IMR-90 (cell line): ENCODE measurements at regions not wholly inside any gene's neighbourhood (a gene's known extent, or its start where the extent isn't known, plus 50 kb on each side); places are given as distances from the start of the nearest gene placed in this dataset.

Experiments
- ATAC-seq: fragments of 200-7000 bp; cut with Tn5 transposase; 2 replicates; pipeline ENCODE4 v1.9.1; 2020; ENCODE audit warnings: low read depth, mild to moderate bottlenecking, moderate library complexity
- BruUV-seq: library from RNA; stranded (reverse); fragments of 400-500 nt; replicated peaks from 2 replicates; lab custom pipeline; 2021; lab: Mats Ljungman, UMichigan
- CTCF ChIA-PET: fragments of 300-600 bp; formaldehyde crosslinking; extraction: SDS; loops from one replicate; lab custom pipeline; 2021; ENCODE audit warnings: antibody characterized with exemption; lab: Yijun Ruan, JAX
- POLR2A ChIA-PET: fragments of 300-600 bp; sonication (Branson Sonifier 250); formaldehyde crosslinking; loops from one replicate; lab custom pipeline; 2022; ENCODE audit warnings: antibody characterized with exemption; ENCODE audit not compliant: unreplicated experiment; lab: Charles Lee
- DNase-seq: peaks from one replicate; pipeline ENCODE4 v3.0.0; 2013
- H2AFZ ChIP-seq: replicated peaks from 2 replicates; pipeline ENCODE3; 2013; ENCODE audit warnings: low read length, mild to moderate bottlenecking; ENCODE audit not compliant: poor library complexity
- H2AK5ac ChIP-seq: 2 replicates; pipeline ENCODE4 v1.6.1; 2013; ENCODE audit warnings: low read depth, low read length, inconsistent platforms
- H2AK9ac ChIP-seq: replicated peaks from 2 replicates; pipeline ENCODE3; 2013; ENCODE audit warnings: mild to moderate bottlenecking, low read depth, low read length, moderate library complexity; ENCODE audit not compliant: poor library complexity
- H2BK120ac ChIP-seq: 2 replicates; pipeline ENCODE4 v1.6.1; 2013; ENCODE audit warnings: low read depth, low read length, inconsistent platforms
- H2BK15ac ChIP-seq: 3 replicates; pipeline ENCODE4 v1.6.1; 2013; ENCODE audit warnings: low read depth, low read length, inconsistent platforms
- H2BK20ac ChIP-seq: 2 replicates; pipeline ENCODE4 v1.6.1; 2013; ENCODE audit warnings: low read depth, mild to moderate bottlenecking, inconsistent platforms, low read length, moderate library complexity
- H2BK5ac ChIP-seq: 2 replicates; pipeline ENCODE4 v1.6.1; 2013; ENCODE audit warnings: mild to moderate bottlenecking, low read depth, low read length, inconsistent platforms; ENCODE audit not compliant: poor library complexity, severe bottlenecking
- H3K14ac ChIP-seq: replicated peaks from 2 replicates; pipeline ENCODE4 v1.6.1; 2013; ENCODE audit warnings: low read depth, low read length, inconsistent platforms
- H3K18ac ChIP-seq: 2 replicates; pipeline ENCODE4 v1.6.1; 2013; ENCODE audit warnings: low read depth, low read length, control low read depth
- H3K23ac ChIP-seq: 2 replicates; pipeline ENCODE4 v1.6.1; 2013; ENCODE audit warnings: low read depth, low read length, inconsistent platforms
- H3K27ac ChIP-seq: 2 replicates; pipeline ENCODE4 v1.5.1; 2013; ENCODE audit warnings: mild to moderate bottlenecking, control low read depth, low read length; ENCODE audit not compliant: insufficient read depth
- H3K27me3 ChIP-seq: 2 replicates; pipeline ENCODE4 v1.6.1; 2013; ENCODE audit warnings: low read length; ENCODE audit not compliant: control insufficient read depth, insufficient read depth
- H3K36me3 ChIP-seq: 2 replicates; pipeline ENCODE4 v1.6.1; 2013; ENCODE audit warnings: low read length, mixed read lengths; ENCODE audit not compliant: control insufficient read depth, insufficient read depth
- H3K4ac ChIP-seq: 2 replicates; pipeline ENCODE4 v1.6.1; 2013; ENCODE audit warnings: low read depth, low read length, inconsistent platforms
- H3K4me1 ChIP-seq: 2 replicates; pipeline ENCODE4 v1.6.1; 2013; ENCODE audit warnings: low read length, mixed read lengths; ENCODE audit not compliant: control insufficient read depth, insufficient read depth
- H3K4me2 ChIP-seq: 2 replicates; pipeline ENCODE4 v1.6.1; 2013; ENCODE audit warnings: low read depth, mild to moderate bottlenecking, control low read depth, low read length, moderate library complexity
- H3K4me3 ChIP-seq: 2 replicates; pipeline ENCODE4 v1.5.1; 2013; ENCODE audit warnings: low read depth, mild to moderate bottlenecking, control low read depth, low read length, moderate library complexity; ENCODE audit not compliant: insufficient read depth
- H3K56ac ChIP-seq: 2 replicates; pipeline ENCODE4 v1.6.1; 2013; ENCODE audit warnings: low read length, inconsistent platforms; ENCODE audit not compliant: insufficient read depth; ENCODE audit errors: extremely low read depth
- H3K79me1 ChIP-seq, 2 experiments: 2 replicates each; pipeline ENCODE4 v1.6.1; 2013; ENCODE audit warnings: low read length in 2 of 2, inconsistent platforms in 1 of 2, low read depth in 1 of 2
- H3K9ac ChIP-seq: 2 replicates; pipeline ENCODE4 v1.6.1; 2013; ENCODE audit warnings: low read depth, low read length, control low read depth
- H3K9me1 ChIP-seq: 2 replicates; pipeline ENCODE4 v1.6.1; 2013; ENCODE audit warnings: low read length, inconsistent platforms; ENCODE audit not compliant: insufficient read depth
- H3K9me3 ChIP-seq: 2 replicates; pipeline ENCODE4 v1.6.1; 2013; ENCODE audit warnings: low read length; ENCODE audit not compliant: control insufficient read depth, insufficient read depth
- H4K20me1 ChIP-seq: 2 replicates; pipeline ENCODE4 v1.6.1; 2013; ENCODE audit warnings: low read length, inconsistent platforms; ENCODE audit not compliant: insufficient read depth
- H4K5ac ChIP-seq: 2 replicates; pipeline ENCODE4 v1.6.1; 2013; ENCODE audit warnings: mild to moderate bottlenecking, low read depth, low read length, control low read depth
- H4K8ac ChIP-seq, 2 experiments: 2 replicates each; pipeline ENCODE4 v1.6.1; 2013; ENCODE audit warnings: low read depth in 2 of 2, low read length in 2 of 2, control low read depth in 1 of 2, inconsistent platforms in 1 of 2
- H4K91ac ChIP-seq: 2 replicates; pipeline ENCODE4 v1.6.1; 2013; ENCODE audit warnings: low read depth, low read length, inconsistent platforms; ENCODE audit not compliant: insufficient read depth
- BHLHE40 ChIP-seq: fragments of 150-350 bp; IDR thresholded peaks from 2 replicates; pipeline ENCODE4 v1.6.1; 2016; ENCODE audit warnings: mild to moderate bottlenecking, low read depth, low read length
- CEBPB ChIP-seq: IDR thresholded peaks from 2 replicates; pipeline ENCODE4 v1.6.1; 2012; ENCODE audit warnings: low read depth, low read length, improper control_type of control experiment
- CHD1 ChIP-seq: IDR thresholded peaks from 2 replicates; pipeline ENCODE4 v1.6.1; 2012; ENCODE audit warnings: low read depth, low read length, improper control_type of control experiment
- CTCF ChIP-seq: conservative IDR thresholded peaks from 2 replicates; pipeline ENCODE4 v1.5.1; 2012; ENCODE audit warnings: mild to moderate bottlenecking, low read depth, low read length, improper control_type of control experiment
- ELK1 ChIP-seq: fragments of 150-350 bp; IDR thresholded peaks from 2 replicates; pipeline ENCODE4 v1.6.1; 2016; ENCODE audit warnings: low read depth, mild to moderate bottlenecking, low read length, moderate library complexity, borderline replicate concordance
- FOS ChIP-seq: fragments of 150-350 bp; IDR thresholded peaks from 2 replicates; pipeline ENCODE4 v1.6.1; 2016; ENCODE audit warnings: low read depth, low read length
- MAFK ChIP-seq: IDR thresholded peaks from 2 replicates; pipeline ENCODE4 v1.6.1; 2012; ENCODE audit warnings: low read depth, low read length, improper control_type of control experiment
- MAZ ChIP-seq: IDR thresholded peaks from 2 replicates; pipeline ENCODE4 v1.6.1; 2012; ENCODE audit warnings: low read depth, mild to moderate bottlenecking, low read length, improper control_type of control experiment, moderate library complexity, borderline replicate concordance
- MXI1 ChIP-seq: IDR thresholded peaks from 2 replicates; pipeline ENCODE4 v1.6.1; 2012; ENCODE audit warnings: low read depth, mild to moderate bottlenecking, low read length, moderate library complexity, borderline replicate concordance
- NFE2L2 ChIP-seq: fragments of 150-350 bp; IDR thresholded peaks from 2 replicates; pipeline ENCODE4 v1.6.1; 2016; ENCODE audit warnings: low read depth, mild to moderate bottlenecking, low read length
- POLR2A ChIP-seq: IDR thresholded peaks from 2 replicates; pipeline ENCODE4 v1.6.1; 2012; ENCODE audit warnings: mild to moderate bottlenecking, low read depth, low read length
- RAD21 ChIP-seq: IDR thresholded peaks from 2 replicates; pipeline ENCODE4 v1.6.1; 2012; ENCODE audit warnings: low read length, improper control_type of control experiment
- RCOR1 ChIP-seq: IDR thresholded peaks from 2 replicates; pipeline ENCODE4 v1.6.1; 2012; ENCODE audit warnings: mild to moderate bottlenecking, low read length, improper control_type of control experiment; ENCODE audit not compliant: insufficient replicate concordance
- RFX5 ChIP-seq: IDR thresholded peaks from 2 replicates; pipeline ENCODE4 v1.8.0; 2012; ENCODE audit warnings: low read depth, mild to moderate bottlenecking, low read length, moderate library complexity
- SMC3 ChIP-seq: fragments of 150-350 bp; IDR thresholded peaks from 2 replicates; pipeline ENCODE4 v1.6.1; 2016; ENCODE audit warnings: low read depth, mild to moderate bottlenecking, antibody characterized with exemption, low read length, moderate library complexity
- USF2 ChIP-seq: fragments of 150-350 bp; IDR thresholded peaks from 2 replicates; pipeline ENCODE4 v1.6.1; 2017; ENCODE audit warnings: mild to moderate bottlenecking, antibody characterized with exemption, low read length, low read depth
- WGBS, 2 experiments: methylation state at CpG; one replicate each; pipeline versions ENCODE4 v1.1.5 to v1.1.7; 2013; ENCODE audit warnings: missing lambda C conversion rate in 2 of 2; ENCODE audit not compliant: insufficient read length in 1 of 2; ENCODE audit errors: extremely low coverage in 2 of 2; 5-methylcytosine and 5-hydroxymethylcytosine counted together
- dilution Hi-C: fragments of 300-500 bp; cut with HindIII; formaldehyde crosslinking; loops from one replicate; pipeline ENCODE4 v1.14.3; 2018; ENCODE audit warnings: low sequenced_read_pairs; ENCODE audit not compliant: unreplicated experiment
- in situ Hi-C: fragments of 300-500 bp; cut with MboI; formaldehyde crosslinking; loops from 3 replicates; pipeline ENCODE4 v1.14.3; 2019; ENCODE audit warnings: low sequenced_read_pairs, inconsistent platforms, mixed read lengths
- intact Hi-C: fragments of 100-400 bp; cut with micrococcal nuclease; formaldehyde crosslinking; loops from 2 replicates; pipeline ENCODE4 v1.10.0; 2022

GRCh38 chrX:20513185-20513584 lies 246.5 kb upstream of the RPS6KA3 start:
- H3K4me2 ChIP-seq, result no peak overlapping the region
- ATAC-seq, result no peak
- H4K91ac ChIP-seq, result no peak overlapping the region
- ChIA-PET POLR2A (interaction anchor here (0.6 kb wide), 1 partner anchor 293 kb away, joined by 3 read pairs; no protein-coding TSS in a partner anchor), CTCF (no interaction called here)
- WGBS, 2 experiments, result no CpG with 5 or more reads among the region's 3 CpGs
- H3K56ac ChIP-seq, result no peak overlapping the region
- no peak for DNase-seq
- H3K79me1 ChIP-seq, result no peaks in the 10 kb centered on the region
- H3K4me1 ChIP-seq, result peaks cover 5% of the 10 kb centered on the region
- no peak overlapping the region for H3K9ac ChIP-seq
- H3K27ac ChIP-seq, result no peak overlapping the region
- intact Hi-C loops, result no loop called here
- in situ Hi-C loops, result no loop called here
- no peaks in the 10 kb centered on the region for H3K9me3 ChIP-seq
- H2AK9ac ChIP-seq, result no peak overlapping the region
- no peak overlapping the region for H2BK15ac ChIP-seq
- H4K20me1 ChIP-seq, result no peaks in the 10 kb centered on the region
- no TSS peak for BruUV-seq
- H2BK5ac ChIP-seq, result no peak overlapping the region
- H3K4ac ChIP-seq, result no peak overlapping the region
- no peak overlapping the region for H2AFZ ChIP-seq
- H3K36me3 ChIP-seq, result no peaks in the 10 kb centered on the region
- dilution Hi-C loops, result no loop called here
- H3K4me3 ChIP-seq, result no peak overlapping the region
- H3K9me1 ChIP-seq, result no peaks in the 10 kb centered on the region
- no peak overlapping the region for H3K14ac ChIP-seq
- no peak overlapping the region for H3K23ac ChIP-seq
- no peak overlapping the region for H3K18ac ChIP-seq
- H2AK5ac ChIP-seq, result no peak overlapping the region
- H3K27me3 ChIP-seq, result no peaks in the 10 kb centered on the region
- H4K5ac ChIP-seq, result no peak overlapping the region
- no peak overlapping the region for H4K8ac ChIP-seq
- TF ChIP-seq USF2 (no peak), MAFK (no peak), POLR2A (no peak), RFX5 (no peak), BHLHE40 (no peak), NFE2L2 (no peak), CHD1 (no peak), RCOR1 (no peak), MXI1 (no peak), RAD21 (no peak), ELK1 (no peak), MAZ (no peak), FOS (no peak), CTCF (no peak), CEBPB (no peak), SMC3 (no peak)
- no peak overlapping the region for H2BK120ac ChIP-seq
- H2BK20ac ChIP-seq, result no peak overlapping the region; the same call in 1 of the 2 replicates
